HCT116 (cell line): ENCODE measurements at regions not wholly inside any gene's neighbourhood (a gene's known extent, or its start where the extent isn't known, plus 50 kb on each side); places are given as distances from the start of the nearest gene placed in this dataset.

ENCODE experiments used
- ATAC-seq: fragments of 200-7000 bp; cut with Tn5 transposase; 2 replicates; pipeline ENCODE4 v1.9.1; 2020; ENCODE audit warnings: mild to moderate bottlenecking, moderate library complexity
- BruUV-seq: library from RNA; stranded (reverse); fragments of 400-500 nt; replicated peaks from 2 replicates; lab custom pipeline; 2021; lab: Mats Ljungman, UMichigan
- CTCF ChIA-PET: fragments of 300-600 bp; sonication (Branson Sonifier 250); formaldehyde crosslinking; loops from one replicate; lab custom pipeline; 2021; ENCODE audit warnings: antibody characterized with exemption; lab: Charles Lee
- POLR2A ChIA-PET: fragments of 300-600, 350-600 bp; sonication (Branson Sonifier 250); formaldehyde crosslinking; loops from one replicate; lab custom pipeline; 2021; ENCODE audit warnings: antibody characterized with exemption; lab: Charles Lee
- RAD21 ChIA-PET, 2 experiments: fragments of 300-600 bp; sonication (Branson Sonifier 250); formaldehyde crosslinking; loops; one replicate each; lab custom pipeline; 2023; ENCODE audit warnings: low total read pairs in 2 of 2; ENCODE audit not compliant: uncharacterized antibody in 2 of 2, unreplicated experiment in 2 of 2, low non-redundant PET in 1 of 2; lab: Charles Lee
- DNase-seq: peaks from one replicate; pipeline ENCODE4 v3.0.0-alpha.2; 2010; ENCODE audit warnings: low read depth, low spot score
- H2AFZ ChIP-seq: fragments of 200-600 bp; shearing (Covaris generic), sonication (generic); 2 replicates; pipeline ENCODE4 v1.6.1; 2017; ENCODE audit warnings: low read depth, mixed run types, mixed read lengths, antibody characterized with exemption, low read length; ENCODE audit not compliant: poor library complexity, severe bottlenecking
- H3K27ac ChIP-seq: 2 replicates; pipeline ENCODE4 v1.5.1; 2012; ENCODE audit warnings: low read depth, low read length
- H3K27me3 ChIP-seq: fragments of 200-600 bp; sonication (generic); 2 replicates; pipeline ENCODE4 v1.6.1; 2016; ENCODE audit warnings: mixed run types, low read length, mixed read lengths; ENCODE audit not compliant: insufficient read depth
- H3K36me3 ChIP-seq, 2 experiments: fragments of 200-500 bp in 1 of 2; fragments of 200-600 bp in 1 of 2; sonication (Bioruptor generic) in 1 of 2; sonication (generic) in 1 of 2; 2 replicates each; pipeline versions ENCODE4 v1.5.1 to v1.6.1; 2014 to 2016; ENCODE audit warnings: low read length in 2 of 2, inconsistent platforms in 1 of 2, mixed read lengths in 1 of 2, mixed run types in 1 of 2; ENCODE audit not compliant: insufficient read depth in 2 of 2, control insufficient read depth in 1 of 2
- H3K4me1 ChIP-seq, 2 experiments: fragments of 200-600 bp in 1 of 2; sonication (generic) in 1 of 2; 2 replicates each; pipeline versions ENCODE4 v1.5.1 to v1.6.1; 2012 to 2017; ENCODE audit warnings: low read length in 2 of 2, inconsistent platforms in 1 of 2, mild to moderate bottlenecking in 1 of 2, mixed read lengths in 1 of 2, mixed run types in 1 of 2, moderate library complexity in 1 of 2; ENCODE audit not compliant: insufficient read depth in 2 of 2, control insufficient read depth in 1 of 2
- H3K4me2 ChIP-seq: fragments of 200-600 bp; sonication (generic); 2 replicates; pipeline ENCODE4 v1.6.1; 2017; ENCODE audit warnings: mixed run types, low read length, mixed read lengths
- H3K4me3 ChIP-seq, 2 experiments: fragments of 200-600 bp in 1 of 2; sonication (generic) in 1 of 2; replicated peaks in 1 of 2; 2 replicates each; pipeline ENCODE4 v1.5.1; 2011 to 2016; ENCODE audit warnings: low read length in 2 of 2, control low read depth in 1 of 2, low read depth in 1 of 2, mild to moderate bottlenecking in 1 of 2, mixed read lengths in 1 of 2, mixed run types in 1 of 2
- H3K79me2 ChIP-seq: fragments of 200-600 bp; sonication (generic); 2 replicates; pipeline ENCODE4 v1.6.1; 2017; ENCODE audit warnings: mild to moderate bottlenecking, mixed run types, low read length, moderate library complexity, mixed read lengths; ENCODE audit not compliant: insufficient read depth
- H3K9ac ChIP-seq: fragments of 200-600 bp; sonication (generic); 2 replicates; pipeline ENCODE4 v1.6.1; 2016; ENCODE audit warnings: low read length, mixed read lengths
- H3K9me2 ChIP-seq: fragments of 200-600 bp; sonication (generic), shearing (Covaris generic); 2 replicates; pipeline ENCODE4 v1.6.1; 2017; ENCODE audit warnings: mixed run types, mild to moderate bottlenecking, moderate library complexity; ENCODE audit not compliant: insufficient read depth
- H3K9me3 ChIP-seq, 2 experiments: fragments of 200-500 bp in 1 of 2; fragments of 200-600 bp in 1 of 2; sonication (Bioruptor generic) in 1 of 2; sonication (generic) in 1 of 2; 2 replicates each; pipeline ENCODE4 v1.6.1; 2014 to 2017; ENCODE audit warnings: low read length in 2 of 2, mixed read lengths in 2 of 2, inconsistent platforms in 1 of 2, low read depth in 1 of 2, mild to moderate bottlenecking in 1 of 2, mixed run types in 1 of 2, moderate library complexity in 1 of 2; ENCODE audit not compliant: control insufficient read depth in 1 of 2, insufficient read depth in 1 of 2
- H4K20me1 ChIP-seq: fragments of 200-600 bp; sonication (generic), shearing (Covaris generic); 2 replicates; pipeline ENCODE4 v1.6.1; 2017; ENCODE audit warnings: mixed run types, mild to moderate bottlenecking, moderate library complexity; ENCODE audit not compliant: insufficient read depth
- CBX3 ChIP-seq: IDR thresholded peaks from 2 replicates; pipeline ENCODE4 v1.6.1; 2012; ENCODE audit warnings: low read depth
- EGR1 ChIP-seq: IDR thresholded peaks from 2 replicates; pipeline ENCODE4 v1.6.1; 2012; ENCODE audit warnings: low read depth
- ELF1 ChIP-seq: IDR thresholded peaks from 2 replicates; pipeline ENCODE4 v1.6.1; 2012; ENCODE audit warnings: low read depth, borderline replicate concordance
- EZH2 ChIP-seq: fragments of 200-600 bp; sonication (generic); IDR thresholded peaks from 2 replicates; pipeline ENCODE4 v1.6.1; 2017; ENCODE audit warnings: antibody characterized with exemption, mixed run types
- EZH2phosphoT487 ChIP-seq: fragments of 200-600 bp; IDR thresholded peaks from 2 replicates; pipeline ENCODE4 v1.6.1; 2018; ENCODE audit warnings: antibody characterized with exemption, borderline replicate concordance
- FOSL1 ChIP-seq: IDR thresholded peaks from 2 replicates; pipeline ENCODE4 v1.6.1; 2012; ENCODE audit warnings: low read depth
- JUND ChIP-seq: IDR thresholded peaks from 2 replicates; pipeline ENCODE4 v1.6.1; 2012
- POLR2A ChIP-seq: IDR thresholded peaks from 2 replicates; pipeline ENCODE4 v1.7.0; 2011; ENCODE audit warnings: borderline replicate concordance; ENCODE audit not compliant: insufficient read depth, insufficient read length; ENCODE audit errors: extremely low read depth
- POLR2AphosphoS5 ChIP-seq: IDR thresholded peaks from 2 replicates; pipeline ENCODE4 v1.6.1; 2011; ENCODE audit warnings: mild to moderate bottlenecking, low read depth, low read length, moderate library complexity
- RAD21 ChIP-seq: IDR thresholded peaks from 2 replicates; pipeline ENCODE4 v1.6.1; 2012; ENCODE audit warnings: low read depth, mild to moderate bottlenecking
- SIN3A ChIP-seq: IDR thresholded peaks from 2 replicates; pipeline ENCODE4 v1.6.1; 2012; ENCODE audit warnings: low read depth
- SP1 ChIP-seq: IDR thresholded peaks from 2 replicates; pipeline ENCODE4 v1.6.1; 2012; ENCODE audit warnings: low read depth
- SRF ChIP-seq: IDR thresholded peaks from 2 replicates; pipeline ENCODE4 v1.6.1; 2012; ENCODE audit warnings: low read depth
- TCF7L2 ChIP-seq: IDR thresholded peaks from 2 replicates; pipeline ENCODE4 v1.7.0; 2011; ENCODE audit warnings: borderline replicate concordance, inconsistent platforms; ENCODE audit not compliant: insufficient read depth, insufficient read length; ENCODE audit errors: extremely low read depth
- YY1 ChIP-seq: IDR thresholded peaks from 2 replicates; pipeline ENCODE4 v1.6.1; 2011; ENCODE audit warnings: low read length, low read depth, moderate library complexity, mild to moderate bottlenecking; ENCODE audit not compliant: insufficient replicate concordance; ENCODE audit errors: extremely low read depth
- ZFX ChIP-seq: fragments of 450-650 bp; IDR thresholded peaks from 2 replicates; pipeline ENCODE4 v1.6.1; 2017
- ZNF274 ChIP-seq: fragments of 200-500 bp; sonication (Bioruptor generic); IDR thresholded peaks from 2 replicates; pipeline ENCODE4 v1.6.1; 2014; ENCODE audit warnings: mild to moderate bottlenecking, low read depth, low read length, inconsistent platforms
- intact Hi-C: fragments of 100-400 bp; cut with micrococcal nuclease; formaldehyde crosslinking; loops from 2 replicates; pipeline ENCODE4 v1.10.0; 2022
- TF ChIP-seq, protein P1 (sequence below): IDR thresholded peaks from 2 replicates; pipeline ENCODE4 v1.6.1; 2011; ENCODE audit warnings: mild to moderate bottlenecking, low read length, moderate library complexity; ENCODE audit not compliant: insufficient replicate concordance; ENCODE audit errors: extremely low read depth
- TF ChIP-seq, protein P2 (sequence below): IDR thresholded peaks from 2 replicates; pipeline ENCODE4 v1.6.1; 2012
- TF ChIP-seq, protein P3 (sequence below): IDR thresholded peaks from 2 replicates; pipeline ENCODE4 v1.6.1; 2012

DNA sequence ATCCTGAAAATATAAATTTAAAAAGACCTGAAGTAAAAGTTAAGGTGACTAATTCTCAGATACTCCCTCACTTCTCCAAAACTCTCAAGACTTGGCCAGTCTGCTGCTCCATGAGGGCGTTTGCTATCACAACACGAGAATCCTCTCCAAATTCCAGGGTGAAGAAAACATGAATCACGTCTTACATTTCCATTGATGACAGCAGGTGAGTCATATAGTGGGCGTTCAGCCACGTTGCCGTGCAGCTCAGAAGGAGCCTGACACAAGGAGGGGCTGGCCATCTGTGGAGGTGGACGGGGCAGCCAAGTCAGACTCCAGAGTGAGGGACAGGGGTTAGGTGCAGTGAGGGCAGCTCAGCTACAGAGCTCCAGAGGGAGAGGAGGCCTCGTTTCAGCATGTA, 555.1 kb upstream of the ADAMTS16 start:
- TF ChIP-seq EZH2 (no peak), YY1 (no peak), ZFX (no peak)
- no peaks in the 10 kb centered on the region for H3K4me1 ChIP-seq
- peaks cover 11 to 26% of the 10 kb centered on the region in 2 experiments; a peak in 2 of 4 replicates for H3K9me3 ChIP-seq
- CTCF ChIA-PET, result no interaction called here
- H3K36me3 ChIP-seq, result no peaks in the 10 kb centered on the region
- H3K9me2 ChIP-seq, result no peaks in the 10 kb centered on the region
- intact Hi-C loops, result no loop called here
- H3K27ac ChIP-seq, result no peak overlapping the region
- H3K4me3 ChIP-seq, result no peak overlapping the region
- RAD21 ChIA-PET, result no interaction called here
- POLR2A ChIA-PET, result no interaction called here
- ATAC-seq (no peak), DNase-seq (no peak)
- no peaks in the 10 kb centered on the region for H4K20me1 ChIP-seq
- no peak overlapping the region for H2AFZ ChIP-seq
- no peak overlapping the region for H3K4me2 ChIP-seq
- no peaks in the 10 kb centered on the region for H3K27me3 ChIP-seq
- H3K9ac ChIP-seq, result no peak overlapping the region
- no peaks in the 10 kb centered on the region for H3K79me2 ChIP-seq
- no TSS peak for BruUV-seq

DNA sequence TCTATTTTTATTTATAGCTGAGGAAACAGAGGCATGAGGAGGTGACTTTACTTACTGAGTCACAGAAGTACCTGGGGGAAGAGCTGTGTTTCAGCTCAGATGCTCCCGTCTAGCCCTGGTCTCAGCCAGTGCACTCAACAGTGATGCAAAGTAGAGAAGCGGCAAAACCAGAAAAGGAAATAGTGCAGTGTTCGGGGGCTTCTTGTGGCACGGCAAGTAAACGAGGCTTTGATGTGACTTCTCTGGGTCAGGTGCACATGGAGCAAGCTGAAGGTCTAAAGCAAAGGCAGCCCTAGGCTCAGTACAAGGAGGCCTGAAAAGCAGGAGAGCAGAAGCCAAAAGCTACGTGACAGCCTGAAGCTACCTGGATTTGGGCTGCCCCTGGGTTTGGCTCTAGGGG, 526.7 kb upstream of the ADAMTS16 start:
- no peaks in the 10 kb centered on the region for H3K27me3 ChIP-seq
- TF ChIP-seq ZNF274, result no peak
- TF ChIP-seq ELF1, result no peak
- no peak for TF ChIP-seq EZH2phosphoT487
- no peak for TF ChIP-seq RAD21
- TF ChIP-seq TCF7L2, result no peak
- no peak for TF ChIP-seq POLR2A
- no peak for TF ChIP-seq SIN3A
- no peak for TF ChIP-seq SP1
- TF ChIP-seq, protein P1, sequence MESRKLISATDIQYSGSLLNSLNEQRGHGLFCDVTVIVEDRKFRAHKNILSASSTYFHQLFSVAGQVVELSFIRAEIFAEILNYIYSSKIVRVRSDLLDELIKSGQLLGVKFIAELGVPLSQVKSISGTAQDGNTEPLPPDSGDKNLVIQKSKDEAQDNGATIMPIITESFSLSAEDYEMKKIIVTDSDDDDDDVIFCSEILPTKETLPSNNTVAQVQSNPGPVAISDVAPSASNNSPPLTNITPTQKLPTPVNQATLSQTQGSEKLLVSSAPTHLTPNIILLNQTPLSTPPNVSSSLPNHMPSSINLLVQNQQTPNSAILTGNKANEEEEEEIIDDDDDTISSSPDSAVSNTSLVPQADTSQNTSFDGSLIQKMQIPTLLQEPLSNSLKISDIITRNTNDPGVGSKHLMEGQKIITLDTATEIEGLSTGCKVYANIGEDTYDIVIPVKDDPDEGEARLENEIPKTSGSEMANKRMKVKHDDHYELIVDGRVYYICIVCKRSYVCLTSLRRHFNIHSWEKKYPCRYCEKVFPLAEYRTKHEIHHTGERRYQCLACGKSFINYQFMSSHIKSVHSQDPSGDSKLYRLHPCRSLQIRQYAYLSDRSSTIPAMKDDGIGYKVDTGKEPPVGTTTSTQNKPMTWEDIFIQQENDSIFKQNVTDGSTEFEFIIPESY, result no peak
- TF ChIP-seq CBX3, result no peak
- TF ChIP-seq, protein P2, sequence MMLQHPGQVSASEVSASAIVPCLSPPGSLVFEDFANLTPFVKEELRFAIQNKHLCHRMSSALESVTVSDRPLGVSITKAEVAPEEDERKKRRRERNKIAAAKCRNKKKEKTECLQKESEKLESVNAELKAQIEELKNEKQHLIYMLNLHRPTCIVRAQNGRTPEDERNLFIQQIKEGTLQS, result no peak
- no peak for TF ChIP-seq SRF
- TF ChIP-seq, protein P3, sequence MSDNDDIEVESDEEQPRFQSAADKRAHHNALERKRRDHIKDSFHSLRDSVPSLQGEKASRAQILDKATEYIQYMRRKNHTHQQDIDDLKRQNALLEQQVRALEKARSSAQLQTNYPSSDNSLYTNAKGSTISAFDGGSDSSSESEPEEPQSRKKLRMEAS, result no peak
- TF ChIP-seq FOSL1, result no peak
- no peak for TF ChIP-seq JUND
- no peak for TF ChIP-seq EZH2
- no peak for TF ChIP-seq ZFX
- TF ChIP-seq YY1, result no peak
- TF ChIP-seq EGR1, result no peak
- TF ChIP-seq POLR2AphosphoS5, result no peak
- TF ChIP-seq, all 23 proteins: peak for 0
- Histone ChIP-seq H3K27ac (no peak overlapping the region), H2AFZ (no peak overlapping the region), H3K36me3 (no peaks in the 10 kb centered on the region), H4K20me1 (no peaks in the 10 kb centered on the region), H3K9ac (no peak overlapping the region), H3K4me3 (no peak overlapping the region), H3K79me2 (no peaks in the 10 kb centered on the region), H3K9me3 (peaks cover 0 to 16% of the 10 kb centered on the region in 2 experiments; a peak in 2 of 4 replicates), H3K9me2 (no peaks in the 10 kb centered on the region), H3K4me1 (no peaks in the 10 kb centered on the region), H3K4me2 (no peak overlapping the region)
- ChIA-PET CTCF (no interaction called here), RAD21 (no interaction called here), POLR2A (no interaction called here)
- no peak for ATAC-seq
- DNase-seq, result no peak
- intact Hi-C loops, result no loop called here
- BruUV-seq, result no TSS peak
